PC-9 (cell line): ENCODE measurements at regions not wholly inside any gene's neighbourhood (a gene's known extent, or its start where the extent isn't known, plus 50 kb on each side); places are given as distances from the start of the nearest gene placed in this dataset.
A peak's percentile ranks its signal among the peaks of the same experiment; 100 is the strongest.

Source experiments
- BruUV-seq: library from RNA; stranded (reverse); fragments of 400-500 nt; replicated peaks from 2 replicates; lab custom pipeline; 2021; lab: Mats Ljungman, UMichigan
- CTCF ChIA-PET: fragments of 300-600 bp; sonication (Branson Sonifier 250); formaldehyde crosslinking; loops from one replicate; lab custom pipeline; 2022; ENCODE audit warnings: antibody characterized with exemption; lab: Charles Lee
- POLR2A ChIA-PET: fragments of 300-600 bp; sonication (Branson Sonifier 250); formaldehyde crosslinking; loops from one replicate; lab custom pipeline; 2022; ENCODE audit warnings: antibody characterized with exemption; ENCODE audit not compliant: unreplicated experiment; lab: Charles Lee
- DNase-seq, 2 experiments: peaks; one replicate each; pipeline versions ENCODE4 v3.0.0 to v3.0.0-alpha.2; 2015 to 2022; ENCODE audit warnings: mixed read lengths in 1 of 2
- H2AFZ ChIP-seq: fragments of 200-600 bp; sonication (generic); 2 replicates; pipeline ENCODE4 v1.8.1; 2017; ENCODE audit warnings: antibody characterized with exemption
- H3F3A ChIP-seq: fragments of 200-600 bp; sonication (generic); 2 replicates; pipeline ENCODE4 v1.8.1; 2017; ENCODE audit warnings: antibody characterized with exemption, mild to moderate bottlenecking, low read depth; ENCODE audit not compliant: insufficient read depth
- H3K27ac ChIP-seq: fragments of 200-600 bp; sonication (generic); 2 replicates; pipeline ENCODE4 v1.6.1; 2016; ENCODE audit warnings: mixed run types
- H3K27me3 ChIP-seq: fragments of 200-600 bp; sonication (generic); 2 replicates; pipeline ENCODE4 v1.6.1; 2016; ENCODE audit warnings: low read depth, mixed run types; ENCODE audit not compliant: insufficient read depth
- H3K36me3 ChIP-seq: fragments of 200-600 bp; sonication (generic); 2 replicates; pipeline ENCODE4 v1.6.1; 2016; ENCODE audit warnings: low read depth, mixed run types
- H3K4me1 ChIP-seq: fragments of 200-600 bp; sonication (generic); replicated peaks from 2 replicates; pipeline ENCODE4 v1.6.1; 2016; ENCODE audit warnings: mixed run types; ENCODE audit not compliant: insufficient read depth
- H3K4me2 ChIP-seq: fragments of 200-600 bp; sonication (generic); 2 replicates; pipeline ENCODE4 v1.6.1; 2017; ENCODE audit warnings: mixed run types
- H3K4me3 ChIP-seq: fragments of 200-600 bp; sonication (generic); 2 replicates; pipeline ENCODE4 v1.6.1; 2016; ENCODE audit warnings: mixed run types
- H3K79me2 ChIP-seq: fragments of 200-600 bp; sonication (generic); 2 replicates; pipeline ENCODE4 v1.6.1; 2017; ENCODE audit warnings: low read depth, mixed run types
- H3K9me2 ChIP-seq: fragments of 200-600 bp; sonication (generic); 2 replicates; pipeline ENCODE4 v1.8.1; 2017; ENCODE audit warnings: mild to moderate bottlenecking; ENCODE audit not compliant: insufficient read depth
- H3K9me3 ChIP-seq: fragments of 200-600 bp; sonication (generic); 2 replicates; pipeline ENCODE4 v1.8.1; 2016; ENCODE audit warnings: low read depth; ENCODE audit not compliant: insufficient read depth
- H4K20me1 ChIP-seq: fragments of 200-600 bp; sonication (generic); 2 replicates; pipeline ENCODE4 v1.8.1; 2017; ENCODE audit not compliant: insufficient read depth
- CTCF ChIP-seq: fragments of 200-600 bp; sonication (generic); conservative IDR thresholded peaks from 2 replicates; pipeline ENCODE4 v1.6.1; 2017; ENCODE audit warnings: mixed run types, antibody characterized with exemption, mild to moderate bottlenecking, moderate library complexity
- EZH2 ChIP-seq: fragments of 200-600 bp; sonication (generic); IDR thresholded peaks from 2 replicates; pipeline ENCODE4 v1.8.0; 2017; ENCODE audit warnings: antibody characterized with exemption, low read depth
- intact Hi-C: fragments of 100-400 bp; cut with micrococcal nuclease; formaldehyde crosslinking; loops from one replicate; pipeline ENCODE4 v1.10.0; 2022; ENCODE audit not compliant: unreplicated experiment

- Histone ChIP-seq H3K36me3 (no peaks in the 10 kb centered on the region), H3K4me1 (peaks cover 51% of the 10 kb centered on the region), H3K4me3 (no peak overlapping the region), H3K9me3 (no peaks in the 10 kb centered on the region), H3K79me2 (no peaks in the 10 kb centered on the region), H3K9me2 (no peaks in the 10 kb centered on the region), H3K27me3 (no peaks in the 10 kb centered on the region), H2AFZ (no peak overlapping the region), H4K20me1 (no peaks in the 10 kb centered on the region), H3K4me2 (peak overlapping the region; percentile 46), H3K27ac (peak overlapping the region; percentile 91), H3F3A (peaks cover 44% of the 10 kb centered on the region)
- no peak for DNase-seq
- TF ChIP-seq CTCF (no peak), EZH2 (no peak)
- CTCF ChIA-PET, result no interaction called here
- intact Hi-C loops, result no loop called here
- no TSS peak for BruUV-seq
- POLR2A ChIA-PET, result interaction anchor here (0.6 to 1.1 kb wide), 2 partner anchors 49 to 62 kb away, joined by 6 to 7 read pairs; no protein-coding TSS in a partner anchor
Measured at GRCh38 chr10:29946614-29946952, 112.8 kb downstream of the JCAD start.

GRCh38 chr10:29941476-29941875 lies 117.9 kb downstream of the JCAD start:
- Histone ChIP-seq H3K79me2 (no peaks in the 10 kb centered on the region), H2AFZ (no peak overlapping the region), H3K36me3 (no peaks in the 10 kb centered on the region), H3K4me2 (no peak overlapping the region), H3K9me2 (no peaks in the 10 kb centered on the region), H3K4me1 (peaks cover 4% of the 10 kb centered on the region), H3K27me3 (no peaks in the 10 kb centered on the region), H3K9me3 (no peaks in the 10 kb centered on the region), H3K4me3 (no peak overlapping the region), H3F3A (0 out of 2 replicates have a peak, but pooled peaks cover under 1% of the 10 kb centered on the region), H4K20me1 (no peaks in the 10 kb centered on the region), H3K27ac (no peak overlapping the region)
- no peak for TF ChIP-seq CTCF
- TF ChIP-seq EZH2, result no peak
- intact Hi-C loops, result no loop called here
- BruUV-seq, result no TSS peak
- ChIA-PET CTCF (no interaction called here), POLR2A (interaction anchor here (0.6 kb wide), 1 partner anchor 65 kb away, joined by 6 read pairs; no protein-coding TSS in a partner anchor)
- no peak for DNase-seq

GRCh38 chr10:29932991-29933390 lies 126.4 kb downstream of the JCAD start:
- no peak overlapping the region for H3K4me2 ChIP-seq
- H3K79me2 ChIP-seq, result no peaks in the 10 kb centered on the region
- no peak overlapping the region for H2AFZ ChIP-seq
- H4K20me1 ChIP-seq, result no peaks in the 10 kb centered on the region
- no peaks in the 10 kb centered on the region for H3F3A ChIP-seq
- POLR2A ChIA-PET, result no interaction called here
- no peaks in the 10 kb centered on the region for H3K36me3 ChIP-seq
- peak in 1 of 2 experiments; percentile 58 for DNase-seq
- no TSS peak for BruUV-seq
- 0 out of 2 replicates have a peak, but pooled peaks cover 5% of the 10 kb centered on the region for H3K4me1 ChIP-seq
- no peak overlapping the region for H3K4me3 ChIP-seq
- H3K27me3 ChIP-seq, result no peaks in the 10 kb centered on the region
- no peaks in the 10 kb centered on the region for H3K9me2 ChIP-seq
- H3K9me3 ChIP-seq, result no peaks in the 10 kb centered on the region
- intact Hi-C loops, result no loop called here
- H3K27ac ChIP-seq, result peak overlapping the region; percentile 56
- CTCF ChIA-PET, result interaction anchor here (0.6 kb wide), 1 partner anchor 398 kb away, joined by 3 read pairs; no protein-coding TSS in a partner anchor
- TF ChIP-seq EZH2 (no peak), CTCF (no peak)
